Stomach (tissue), 8 donors: ENCODE measurements at regions not wholly inside any gene's neighbourhood (a gene's known extent, or its start where the extent isn't known, plus 50 kb on each side); places are given as distances from the start of the nearest gene placed in this dataset.

Experiments used
- DNase-seq, 2 donors: peaks; one replicate each; pipeline versions ENCODE4 v3.0.0 to v3.0.0-alpha.2; 2013 to 2019
- H3K27ac ChIP-seq, 5 donors: fragments of 200-600 bp in 4 of 5; sonication (generic) in 4 of 5; one replicate each; pipeline ENCODE4 v1.5.1; 2013 to 2019; ENCODE audit warnings: mild to moderate bottlenecking in 1 of 5, moderate library complexity in 1 of 5
- H3K27me3 ChIP-seq, 3 donors: fragments of 200-600 bp; sonication (generic); one replicate each; pipeline ENCODE4 v1.5.1; 2017 to 2019; ENCODE audit warnings: mixed run types in 1 of 3
- H3K36me3 ChIP-seq, 4 donors: fragments of 200-600 bp; sonication (generic); 1 replicate in 3 of 4; 2 replicates in 1 of 4; pipeline ENCODE4 v1.5.1; 2016 to 2019
- H3K4me1 ChIP-seq, 4 donors: fragments of 200-600 bp; sonication (generic); one replicate each; pipeline ENCODE4 v1.5.1; 2016 to 2019
- H3K4me3 ChIP-seq, 4 donors: fragments of 200-600 bp; sonication (generic) in 3 of 4; one replicate each; pipeline ENCODE4 v1.5.1; 2016 to 2019; ENCODE audit warnings: mild to moderate bottlenecking in 1 of 4
- H3K9me3 ChIP-seq, 4 donors: fragments of 200-600 bp; sonication (generic); one replicate each; pipeline ENCODE4 v1.5.1; 2016 to 2019
- CTCF ChIP-seq, 7 experiments: fragments of 450-650 bp in 4 of 7; fragments of 200-600 bp in 3 of 7; sonication (generic) in 3 of 7; IDR thresholded peaks; one replicate each; pipeline ENCODE4 v1.5.1; 2016 to 2019; ENCODE audit warnings: antibody characterized with exemption in 7 of 7, control low read depth in 2 of 7, mild to moderate bottlenecking in 1 of 7
- EP300 ChIP-seq: sonication (generic); formaldehyde crosslinking; IDR thresholded peaks from one replicate; pipeline ENCODE4 v1.6.1; 2017; ENCODE audit warnings: antibody characterized with exemption
- POLR2A ChIP-seq, 4 donors: fragments of 450-650 bp; IDR thresholded peaks; one replicate each; pipeline ENCODE4 v1.6.1; 2016; ENCODE audit warnings: antibody characterized with exemption in 4 of 4, control low read depth in 2 of 4, mild to moderate bottlenecking in 1 of 4, moderate library complexity in 1 of 4
- POLR2AphosphoS5 ChIP-seq, 3 donors: sonication (generic); formaldehyde crosslinking; IDR thresholded peaks; one replicate each; pipeline ENCODE4 v1.6.1; 2016; ENCODE audit warnings: antibody characterized with exemption in 3 of 3
- WGBS, 5 donors: extraction: QIAGEN DNeasy Blood & Tissue Kit in 3 of 5; methylation state at CpG; one replicate each; pipeline versions ENCODE4 v1.1.5 to v1.1.7; 2013 to 2018; 5-methylcytosine and 5-hydroxymethylcytosine counted together
- intact Hi-C: fragments of 100-400 bp; cut with DNase I; formaldehyde crosslinking; loops from one replicate; pipeline ENCODE4 v1.15.1; 2023; ENCODE audit warnings: low total_unique reads
- donor health status: healthy with polysubstance abuse.
- donor health status: Bipolar disorder and iron deficiency.
- donor health status: healthy.

GRCh38 chr17:34412965-34413441, 50.0 kb upstream of the CCL1 start:
- Histone ChIP-seq H3K27me3 (peaks cover 3 to 70% (median 24%) of the 10 kb centered on the region in 3 donors), H3K4me1 (no peaks in the 10 kb centered on the region), H3K27ac (no peak overlapping the region), H3K9me3 (no peaks in the 10 kb centered on the region), H3K4me3 (no peak overlapping the region), H3K36me3 (no peaks in the 10 kb centered on the region)
- 69 to 90% (median 78%) methylated on average over 3 of the region's 3 CpGs for WGBS, 5 donors
- TF ChIP-seq POLR2AphosphoS5 (IDR thresholded peaks at IDR 0.05), result no peak
- TF ChIP-seq EP300, result no peak
- no peak for TF ChIP-seq POLR2A (IDR thresholded peaks at IDR 0.05)
- TF ChIP-seq CTCF (IDR thresholded peaks at IDR 0.05), result no peak
- no peak for DNase-seq
- intact Hi-C loops, result no loop called here
